Activated CD4-positive, alpha-beta memory T cell treated with anti-CD3 and anti-CD28 coated beads, Interleukin-2, amount 10 ng/mL, durations not matched to agents 7 days and 5 days (primary cell): ENCODE measurements at regions not wholly inside any gene's neighbourhood (a gene's known extent, or its start where the extent isn't known, plus 50 kb on each side); places are given as distances from the start of the nearest gene placed in this dataset.
"Not testable (repeated sequence)": the region's sequence is repeated elsewhere in the genome, so short reads cannot be mapped to it uniquely, and the experiment has no call there.

ENCODE experiments used
- CTCF ChIA-PET: fragments of 350-600 bp; sonication (Branson Sonifier 250); formaldehyde crosslinking; loops from one replicate; lab custom pipeline; 2021; ENCODE audit warnings: antibody characterized with exemption, inconsistent platforms; lab: Charles Lee
- POLR2A ChIA-PET: fragments of 350-600 bp; sonication (Branson Sonifier 250); formaldehyde crosslinking; loops from one replicate; lab custom pipeline; 2021; ENCODE audit warnings: antibody characterized with exemption; lab: Charles Lee
- DNase-seq: peaks from one replicate; pipeline ENCODE4 v3.0.0-alpha.2; 2020
- H3K27ac Mint-ChIP-seq: one replicate; pipeline ENCODE4 v1.8.0; 2021; ENCODE audit warnings: mild to moderate bottlenecking, mixed read lengths
- H3K27me3 Mint-ChIP-seq: one replicate; pipeline ENCODE4 v1.8.0; 2021; ENCODE audit warnings: mixed read lengths
- H3K36me3 Mint-ChIP-seq: one replicate; pipeline ENCODE4 v1.8.0; 2021; ENCODE audit warnings: low read depth, mixed read lengths
- H3K4me1 Mint-ChIP-seq: one replicate; pipeline ENCODE4 v1.8.0; 2021; ENCODE audit warnings: mixed read lengths
- H3K4me3 Mint-ChIP-seq: one replicate; pipeline ENCODE4 v1.8.0; 2021; ENCODE audit warnings: mild to moderate bottlenecking, mixed read lengths
- H3K9me3 Mint-ChIP-seq: one replicate; pipeline ENCODE4 v1.8.0; 2021; ENCODE audit warnings: mixed read lengths

DNA sequence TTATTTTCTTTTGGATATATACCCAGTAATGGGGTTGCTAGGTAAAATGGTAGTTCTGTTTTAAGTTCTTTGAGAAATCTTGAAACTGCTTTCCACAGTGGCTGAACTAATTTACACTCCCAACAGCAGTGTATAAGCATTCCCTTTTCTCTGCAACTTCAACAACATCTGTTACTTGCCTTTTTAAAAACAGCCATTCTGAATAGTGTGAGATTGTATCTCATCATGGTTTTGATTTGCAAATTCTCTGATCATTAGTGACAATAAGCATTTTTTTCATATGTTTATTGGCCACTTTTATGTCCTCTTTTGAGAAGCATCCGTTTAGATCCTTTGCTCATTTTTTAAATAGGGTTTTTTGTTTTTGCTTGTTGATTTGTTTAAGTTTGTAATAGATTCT is 291.3 kb upstream of the COL3A1 start:
- ChIA-PET POLR2A (no interaction called here), CTCF (no interaction called here)
- DNase-seq = no peak
- Mint-ChIP-seq H3K27ac (no peak overlapping the region), H3K4me3 (no peak overlapping the region), H3K4me1 (no peaks in the 10 kb centered on the region), H3K27me3 (no peaks in the 10 kb centered on the region), H3K9me3 (no peaks in the 10 kb centered on the region), H3K36me3 (no peaks in the 10 kb centered on the region)

DNA sequence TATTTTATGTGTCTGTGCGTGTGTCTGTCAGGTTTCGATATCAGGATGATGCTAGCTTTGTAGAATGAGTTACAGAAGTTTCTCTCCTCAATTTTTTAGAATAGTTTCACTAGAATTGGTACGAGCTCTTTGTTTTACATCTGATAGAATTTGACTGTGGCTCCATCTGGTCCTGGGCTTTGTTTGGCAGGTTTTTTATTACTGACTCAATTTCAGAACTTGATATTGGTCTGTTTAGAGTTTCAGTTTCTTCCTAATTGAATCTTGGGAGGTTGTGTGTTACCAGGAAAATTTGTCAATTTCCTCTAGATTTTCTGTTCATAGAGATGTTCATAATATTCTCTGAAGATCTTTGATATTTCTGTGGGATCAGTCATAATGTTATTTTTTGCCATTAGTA is 289.4 kb upstream of the COL3A1 start:
- ChIA-PET CTCF (no interaction called here), POLR2A (no interaction called here)
- no peaks in the 10 kb centered on the region for H3K27me3 Mint-ChIP-seq
- no peak overlapping the region for H3K27ac Mint-ChIP-seq
- H3K4me1 Mint-ChIP-seq = no peaks in the 10 kb centered on the region
- H3K36me3 Mint-ChIP-seq = no peaks in the 10 kb centered on the region
- no peaks in the 10 kb centered on the region for H3K9me3 Mint-ChIP-seq
- no peak for DNase-seq
- H3K4me3 Mint-ChIP-seq = no peak overlapping the region

DNA sequence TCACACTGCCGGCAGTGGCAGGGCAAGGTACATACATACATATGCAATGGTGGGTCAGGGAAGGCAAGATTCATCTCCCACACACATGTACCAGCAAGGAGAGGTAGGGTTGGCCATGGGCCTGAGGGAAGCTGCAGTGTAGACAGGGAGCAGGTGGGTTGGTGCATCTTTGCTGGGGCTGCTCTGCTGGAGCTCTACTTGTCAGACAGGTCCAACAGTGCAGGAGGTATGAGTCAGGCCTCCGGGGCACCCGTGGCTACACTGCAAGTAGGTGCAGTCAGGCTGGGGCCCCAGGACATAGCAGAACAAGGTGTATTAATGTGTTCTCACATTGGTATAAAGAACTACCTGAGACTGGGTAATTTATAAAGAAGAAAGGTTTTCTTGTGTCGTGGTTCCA is 281.1 kb upstream of the COL3A1 start:
- CTCF ChIA-PET = no interaction called here
- H3K27ac Mint-ChIP-seq = no peak overlapping the region
- H3K4me3 Mint-ChIP-seq = no peak overlapping the region
- no peaks in the 10 kb centered on the region for H3K36me3 Mint-ChIP-seq
- no peaks in the 10 kb centered on the region for H3K9me3 Mint-ChIP-seq
- POLR2A ChIA-PET = no interaction called here
- H3K27me3 Mint-ChIP-seq = no peaks in the 10 kb centered on the region
- DNase-seq = no peak
- H3K4me1 Mint-ChIP-seq = no peaks in the 10 kb centered on the region

- CTCF ChIA-PET = no interaction called here
- Mint-ChIP-seq H3K27ac (no peak overlapping the region), H3K4me1 (no peaks in the 10 kb centered on the region), H3K4me3 (no peak overlapping the region), H3K27me3 (no peaks in the 10 kb centered on the region), H3K36me3 (no peaks in the 10 kb centered on the region), H3K9me3 (no peaks in the 10 kb centered on the region)
- POLR2A ChIA-PET = no interaction called here
- no peak for DNase-seq
These were observed 280.4 kb upstream of the COL3A1 start for GRCh38 chr2:188693771-188694170.

GRCh38 chr2:188695953-188696352 is 278.2 kb upstream of the COL3A1 start:
- Mint-ChIP-seq H3K9me3 (no peaks in the 10 kb centered on the region), H3K4me1 (no peaks in the 10 kb centered on the region), H3K36me3 (no peaks in the 10 kb centered on the region), H3K27ac (no peak overlapping the region), H3K27me3 (no peaks in the 10 kb centered on the region), H3K4me3 (no peak overlapping the region)
- DNase-seq = no peak
- CTCF ChIA-PET = no interaction called here
- POLR2A ChIA-PET = no interaction called here

GRCh38 chr2:188698151-188698550 is 276.0 kb upstream of the COL3A1 start:
- H3K4me3 Mint-ChIP-seq, H3K9me3 Mint-ChIP-seq, H3K27ac Mint-ChIP-seq, DNase-seq, POLR2A ChIA-PET, CTCF ChIA-PET, H3K27me3 Mint-ChIP-seq, H3K4me1 Mint-ChIP-seq, H3K36me3 Mint-ChIP-seq: not testable (repeated sequence)

GRCh38 chr2:188701836-188702235 is 272.3 kb upstream of the COL3A1 start:
- H3K36me3 Mint-ChIP-seq = no peaks in the 10 kb centered on the region
- no peaks in the 10 kb centered on the region for H3K27me3 Mint-ChIP-seq
- DNase-seq = no peak
- H3K9me3 Mint-ChIP-seq = no peaks in the 10 kb centered on the region
- ChIA-PET CTCF (no interaction called here), POLR2A (no interaction called here)
- H3K4me1 Mint-ChIP-seq = no peaks in the 10 kb centered on the region
- H3K4me3 Mint-ChIP-seq = no peak overlapping the region
- no peak overlapping the region for H3K27ac Mint-ChIP-seq

DNA sequence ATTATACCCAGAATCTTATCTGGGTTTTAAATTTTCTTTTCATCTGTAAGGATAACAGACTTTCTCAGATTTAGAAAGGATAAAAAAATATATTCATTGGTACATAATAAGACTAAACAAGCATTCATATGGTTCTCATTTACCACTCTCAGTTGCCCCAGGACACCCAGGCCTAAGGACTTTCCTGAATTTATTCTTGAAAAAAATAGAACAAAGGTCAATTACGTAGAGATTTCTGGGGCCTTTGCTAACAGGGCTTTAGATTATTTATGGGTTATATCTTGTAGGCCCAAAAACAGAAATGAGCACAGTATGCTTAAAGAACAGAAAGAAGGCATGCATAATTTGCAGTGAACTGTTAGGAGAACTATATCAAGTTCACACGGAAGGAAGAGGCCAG is 269.0 kb upstream of the COL3A1 start:
- Mint-ChIP-seq H3K36me3 (no peaks in the 10 kb centered on the region), H3K4me3 (no peak overlapping the region), H3K27me3 (no peaks in the 10 kb centered on the region), H3K4me1 (no peaks in the 10 kb centered on the region), H3K27ac (no peak overlapping the region), H3K9me3 (peaks cover 5% of the 10 kb centered on the region)
- CTCF ChIA-PET = no interaction called here
- POLR2A ChIA-PET = no interaction called here
- no peak for DNase-seq

DNA sequence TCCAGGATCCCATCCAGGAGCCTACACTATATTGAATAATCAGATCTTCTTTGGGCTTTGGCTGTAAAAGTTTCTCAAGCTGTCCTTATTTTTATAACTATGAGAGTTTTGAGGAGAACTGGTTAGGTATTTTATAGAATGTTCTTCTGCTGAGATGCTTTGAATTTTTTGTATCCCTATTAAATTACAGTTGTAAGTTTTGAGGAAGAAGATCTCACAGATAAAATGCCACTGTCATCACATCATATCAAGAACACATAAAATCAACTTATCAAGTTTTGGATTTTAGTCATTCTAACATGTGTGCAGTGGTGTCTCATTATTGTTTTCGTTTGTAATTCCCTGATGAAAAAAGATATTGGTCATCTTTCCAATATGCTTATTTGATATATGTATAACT is 260.2 kb upstream of the COL3A1 start:
- Mint-ChIP-seq H3K27ac (no peak overlapping the region), H3K9me3 (peaks cover 3% of the 10 kb centered on the region), H3K36me3 (no peaks in the 10 kb centered on the region), H3K27me3 (no peaks in the 10 kb centered on the region), H3K4me1 (no peaks in the 10 kb centered on the region), H3K4me3 (no peak overlapping the region)
- POLR2A ChIA-PET = no interaction called here
- CTCF ChIA-PET = no interaction called here
- DNase-seq = no peak

GRCh38 chr2:188720811-188721605 is 253.2 kb upstream of the COL3A1 start:
- CTCF ChIA-PET = no interaction called here
- peaks cover 4% of the 10 kb centered on the region for H3K9me3 Mint-ChIP-seq
- H3K4me1 Mint-ChIP-seq = no peaks in the 10 kb centered on the region
- H3K36me3 Mint-ChIP-seq = no peaks in the 10 kb centered on the region
- DNase-seq = no peak
- POLR2A ChIA-PET = no interaction called here
- H3K27me3 Mint-ChIP-seq = no peaks in the 10 kb centered on the region
- H3K4me3 Mint-ChIP-seq = no peak overlapping the region
- H3K27ac Mint-ChIP-seq = no peak overlapping the region

DNA sequence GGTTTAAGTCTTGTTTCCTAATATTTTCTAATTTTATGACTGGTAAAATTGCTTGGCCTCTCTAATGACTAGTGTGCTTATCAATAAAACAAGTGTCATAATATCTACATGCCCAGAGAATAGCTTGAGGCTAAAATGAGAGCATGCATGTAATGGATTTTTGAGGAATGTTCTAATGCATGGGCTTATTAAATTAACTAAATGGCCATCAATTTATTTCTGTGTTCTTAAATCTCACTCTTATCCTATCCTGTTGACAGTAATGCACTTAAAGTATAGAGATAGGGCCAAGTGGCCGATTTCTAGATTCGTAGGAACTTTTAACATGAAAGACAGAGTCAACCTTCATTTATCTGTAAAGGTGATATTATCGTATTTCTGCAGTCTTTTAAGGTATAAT is 252.4 kb upstream of the COL3A1 start:
- no peak for DNase-seq
- H3K27ac Mint-ChIP-seq = no peak overlapping the region
- peaks cover 4% of the 10 kb centered on the region for H3K9me3 Mint-ChIP-seq
- CTCF ChIA-PET = no interaction called here
- H3K27me3 Mint-ChIP-seq = no peaks in the 10 kb centered on the region
- H3K4me1 Mint-ChIP-seq = no peaks in the 10 kb centered on the region
- no peaks in the 10 kb centered on the region for H3K36me3 Mint-ChIP-seq
- no peak overlapping the region for H3K4me3 Mint-ChIP-seq
- POLR2A ChIA-PET = no interaction called here

DNA sequence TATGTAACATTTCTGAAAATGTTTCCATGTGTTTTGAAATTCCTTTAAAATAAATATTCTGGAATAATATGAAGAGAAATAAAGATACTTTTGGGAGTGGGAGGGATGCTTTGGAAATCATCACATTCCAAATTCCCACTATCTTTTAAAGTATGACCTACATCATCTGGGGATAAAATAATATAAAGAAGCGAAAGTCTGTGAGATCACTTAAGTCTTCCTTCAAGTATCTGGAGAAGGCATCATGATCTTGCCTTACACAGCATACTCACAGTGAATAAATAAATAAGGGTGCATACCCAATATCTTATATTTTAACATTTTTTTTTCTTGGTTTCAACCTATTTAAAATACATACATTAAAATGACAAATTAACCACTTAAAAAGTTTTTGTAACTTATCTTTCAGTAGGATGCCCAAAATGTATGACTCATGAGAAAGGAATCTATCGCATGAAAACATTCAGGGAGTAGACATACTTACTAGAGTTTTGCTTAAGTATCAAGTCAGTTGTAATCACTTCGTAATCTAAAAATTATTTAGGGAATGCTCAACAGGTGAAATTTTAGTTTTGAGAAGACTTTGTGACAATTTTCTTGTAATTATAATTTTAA is 248.3 kb upstream of the COL3A1 start:
- H3K9me3 Mint-ChIP-seq = peaks cover 4% of the 10 kb centered on the region
- DNase-seq = no peak
- H3K27ac Mint-ChIP-seq = no peak overlapping the region
- H3K27me3 Mint-ChIP-seq = no peaks in the 10 kb centered on the region
- no peak overlapping the region for H3K4me3 Mint-ChIP-seq
- H3K4me1 Mint-ChIP-seq = no peaks in the 10 kb centered on the region
- H3K36me3 Mint-ChIP-seq = no peaks in the 10 kb centered on the region
- ChIA-PET POLR2A (no interaction called here), CTCF (no interaction called here)

DNA sequence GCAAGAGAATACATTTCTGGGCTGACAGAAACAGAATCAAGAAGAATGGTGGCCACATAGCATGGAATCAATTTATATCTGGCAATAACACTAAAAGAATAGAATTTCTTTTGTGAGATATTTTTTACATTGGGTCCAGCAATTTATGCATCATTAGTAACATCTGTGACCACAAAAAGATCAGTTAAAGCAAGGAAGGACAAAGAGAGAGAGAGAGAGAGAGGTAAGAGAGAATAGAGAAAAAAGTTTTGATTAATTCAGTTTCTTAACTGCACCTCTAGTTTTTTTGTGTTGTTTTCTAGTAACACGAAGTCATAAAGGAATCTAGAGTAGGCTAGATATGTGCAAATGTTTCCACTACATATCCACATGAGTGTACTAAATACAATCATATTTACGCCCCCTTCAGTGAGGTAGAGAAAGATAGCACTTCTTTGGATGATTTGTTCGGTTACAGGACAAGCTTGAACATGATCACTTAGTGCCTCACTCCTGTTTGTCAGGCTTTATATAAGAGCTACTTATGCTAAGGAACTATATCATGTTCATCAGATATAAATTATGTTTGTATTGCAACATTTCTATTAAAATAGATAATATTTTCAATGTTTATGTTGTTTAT is 247.4 kb upstream of the COL3A1 start:
- ChIA-PET POLR2A (no interaction called here), CTCF (no interaction called here)
- no peak for DNase-seq
- H3K27ac Mint-ChIP-seq = no peak overlapping the region
- H3K4me1 Mint-ChIP-seq = no peaks in the 10 kb centered on the region
- no peaks in the 10 kb centered on the region for H3K9me3 Mint-ChIP-seq
- H3K36me3 Mint-ChIP-seq = no peaks in the 10 kb centered on the region
- H3K4me3 Mint-ChIP-seq = no peak overlapping the region
- H3K27me3 Mint-ChIP-seq = no peaks in the 10 kb centered on the region

DNA sequence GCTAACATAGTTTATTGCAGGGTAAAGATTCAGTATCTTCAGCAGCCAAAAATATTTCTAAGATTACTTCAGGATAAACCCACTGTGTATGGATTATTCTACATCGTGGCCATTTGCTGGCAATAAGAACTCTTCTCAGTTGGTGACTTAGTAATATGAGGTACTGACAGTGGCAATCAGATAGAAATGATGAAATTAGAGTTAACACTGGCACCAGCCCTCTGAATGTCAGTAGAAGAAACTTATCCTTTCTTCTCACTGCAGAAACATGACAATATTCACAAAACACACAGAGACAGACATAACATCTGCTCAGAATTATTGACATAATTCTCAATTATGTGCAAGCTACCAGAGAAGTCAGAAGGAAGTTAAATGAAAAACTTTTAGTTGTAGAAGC is 246.3 kb upstream of the COL3A1 start:
- H3K9me3 Mint-ChIP-seq = no peaks in the 10 kb centered on the region
- no peaks in the 10 kb centered on the region for H3K27me3 Mint-ChIP-seq
- no peaks in the 10 kb centered on the region for H3K36me3 Mint-ChIP-seq
- H3K27ac Mint-ChIP-seq = no peak overlapping the region
- ChIA-PET CTCF (no interaction called here), POLR2A (no interaction called here)
- no peaks in the 10 kb centered on the region for H3K4me1 Mint-ChIP-seq
- H3K4me3 Mint-ChIP-seq = no peak overlapping the region
- DNase-seq = no peak
